PC-3 (cell line): ENCODE measurements at regions not wholly inside any gene's neighbourhood (a gene's known extent, or its start where the extent isn't known, plus 50 kb on each side); places are given as distances from the start of the nearest gene placed in this dataset.

Experiments used
- EZH2phosphoT487 ChIP-seq: fragments of 300-600 bp; sonication (generic); IDR thresholded peaks from 2 replicates; pipeline ENCODE4 v1.6.1; 2018; ENCODE audit warnings: mild to moderate bottlenecking, antibody characterized with exemption, low read length, borderline replicate concordance
- TF ChIP-seq, protein P1 (sequence below): fragments of 300-600 bp; sonication (generic); conservative IDR thresholded peaks from 2 replicates; pipeline ENCODE4 v1.5.1; 2017; ENCODE audit warnings: antibody characterized with exemption, low read depth, mild to moderate bottlenecking, low read length

DNA sequence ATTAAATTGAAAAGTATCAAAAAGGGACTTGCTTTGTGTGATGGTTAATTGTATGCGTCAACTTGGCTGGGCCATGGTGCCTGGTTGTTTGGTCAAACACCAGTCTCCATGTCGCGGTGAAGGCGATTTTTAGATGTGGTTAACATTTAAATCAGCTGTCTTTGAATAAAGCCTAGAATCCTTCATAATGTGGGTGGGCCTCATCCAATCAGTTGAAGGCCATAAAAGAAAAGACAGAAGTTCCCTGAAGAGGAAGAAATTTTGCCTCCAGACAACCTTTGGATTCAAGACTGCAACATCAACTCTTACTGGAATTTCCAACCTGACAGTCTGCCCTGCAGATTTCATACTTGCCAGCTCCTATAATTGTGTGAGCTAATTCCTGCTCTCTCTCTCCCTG, 160.5 kb downstream of the SH3BP4 start:
- TF ChIP-seq, protein P1, sequence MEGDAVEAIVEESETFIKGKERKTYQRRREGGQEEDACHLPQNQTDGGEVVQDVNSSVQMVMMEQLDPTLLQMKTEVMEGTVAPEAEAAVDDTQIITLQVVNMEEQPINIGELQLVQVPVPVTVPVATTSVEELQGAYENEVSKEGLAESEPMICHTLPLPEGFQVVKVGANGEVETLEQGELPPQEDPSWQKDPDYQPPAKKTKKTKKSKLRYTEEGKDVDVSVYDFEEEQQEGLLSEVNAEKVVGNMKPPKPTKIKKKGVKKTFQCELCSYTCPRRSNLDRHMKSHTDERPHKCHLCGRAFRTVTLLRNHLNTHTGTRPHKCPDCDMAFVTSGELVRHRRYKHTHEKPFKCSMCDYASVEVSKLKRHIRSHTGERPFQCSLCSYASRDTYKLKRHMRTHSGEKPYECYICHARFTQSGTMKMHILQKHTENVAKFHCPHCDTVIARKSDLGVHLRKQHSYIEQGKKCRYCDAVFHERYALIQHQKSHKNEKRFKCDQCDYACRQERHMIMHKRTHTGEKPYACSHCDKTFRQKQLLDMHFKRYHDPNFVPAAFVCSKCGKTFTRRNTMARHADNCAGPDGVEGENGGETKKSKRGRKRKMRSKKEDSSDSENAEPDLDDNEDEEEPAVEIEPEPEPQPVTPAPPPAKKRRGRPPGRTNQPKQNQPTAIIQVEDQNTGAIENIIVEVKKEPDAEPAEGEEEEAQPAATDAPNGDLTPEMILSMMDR = no peak
- no peak for TF ChIP-seq EZH2phosphoT487
